Neural cell (in vitro differentiated cells): ENCODE measurements at regions not wholly inside any gene's neighbourhood (a gene's known extent, or its start where the extent isn't known, plus 50 kb on each side); places are given as distances from the start of the nearest gene placed in this dataset.

Experiments
- H2AFZ ChIP-seq: fragments of 200-600, 300-800 bp; sonication (generic), shearing (Covaris generic); 2 replicates; pipeline ENCODE4 v1.6.0; 2014; ENCODE audit warnings: low read depth, mild to moderate bottlenecking, antibody characterized with exemption, low read length, moderate library complexity
- H3F3A ChIP-seq: fragments of 200-600 bp; shearing (Covaris generic); 2 replicates; pipeline ENCODE4 v1.6.1; 2016; ENCODE audit warnings: mild to moderate bottlenecking, moderate library complexity, mixed read lengths, antibody characterized with exemption, low read length; ENCODE audit not compliant: insufficient read depth, poor library complexity, severe bottlenecking
- H3K27ac ChIP-seq: fragments of 200-600, 300-800 bp; sonication (generic), shearing (Covaris generic); 2 replicates; pipeline ENCODE4 v1.5.1; 2014; ENCODE audit warnings: mild to moderate bottlenecking, low read length, moderate library complexity
- H3K27me3 ChIP-seq: fragments of 300-800, 200-600 bp; sonication (generic), shearing (Covaris generic); 2 replicates; pipeline ENCODE4 v1.6.0; 2014; ENCODE audit warnings: mild to moderate bottlenecking, low read depth, low read length, moderate library complexity; ENCODE audit not compliant: insufficient read depth
- H3K36me3 ChIP-seq: fragments of 300-800, 200-600 bp; sonication (generic), shearing (Covaris generic); 2 replicates; pipeline ENCODE4 v1.5.1; 2014; ENCODE audit warnings: mild to moderate bottlenecking, antibody characterized with exemption, low read length, moderate library complexity; ENCODE audit not compliant: insufficient read depth
- H3K4me2 ChIP-seq: fragments of 300-800, 200-600 bp; sonication (generic), shearing (Covaris generic); 2 replicates; pipeline ENCODE4 v1.6.0; 2014; ENCODE audit warnings: mild to moderate bottlenecking, low read length
- H3K4me3 ChIP-seq: fragments of 300-800, 200-600 bp; sonication (generic), shearing (Covaris generic); 2 replicates; pipeline ENCODE4 v1.5.1; 2014; ENCODE audit warnings: mild to moderate bottlenecking, low read length, moderate library complexity
- H3K79me2 ChIP-seq: fragments of 200-600 bp; shearing (Covaris generic); replicated peaks from 2 replicates; pipeline ENCODE4 v1.6.0; 2014; ENCODE audit warnings: mild to moderate bottlenecking, low read length, moderate library complexity; ENCODE audit not compliant: insufficient read depth
- H3K9ac ChIP-seq: fragments of 300-800, 200-600 bp; sonication (generic), shearing (Covaris generic); 2 replicates; pipeline ENCODE4 v1.6.1; 2016; ENCODE audit warnings: mild to moderate bottlenecking, low read length, mixed read lengths
- H3K9me2 ChIP-seq: fragments of 200-600 bp; shearing (Covaris generic); 2 replicates; pipeline ENCODE4 v1.6.1; 2016; ENCODE audit warnings: mild to moderate bottlenecking, low read length, mixed read lengths; ENCODE audit not compliant: insufficient read depth
- H3K9me3 ChIP-seq: fragments of 200-600, 300-800 bp; sonication (generic), shearing (Covaris generic); 2 replicates; pipeline ENCODE4 v1.6.1; 2016; ENCODE audit warnings: mild to moderate bottlenecking, mixed run types, low read length, moderate library complexity, mixed read lengths
- H4K20me1 ChIP-seq: fragments of 200-600 bp; shearing (Covaris generic); 2 replicates; pipeline ENCODE4 v1.6.1; 2016; ENCODE audit warnings: mild to moderate bottlenecking, mixed run types; ENCODE audit not compliant: insufficient read depth
- EP300 ChIP-seq: fragments of 450-650 bp; conservative IDR thresholded peaks from 2 replicates; pipeline ENCODE4 v1.6.1; 2014; ENCODE audit warnings: antibody characterized with exemption, mild to moderate bottlenecking, moderate library complexity; ENCODE audit not compliant: poor library complexity, severe bottlenecking
- EZH2 ChIP-seq: fragments of 200-600, 300-800 bp; shearing (Covaris generic), sonication (generic); IDR thresholded peaks from 2 replicates; pipeline ENCODE4 v1.6.1; 2014; ENCODE audit warnings: antibody characterized with exemption, low read length, borderline replicate concordance, mild to moderate bottlenecking; ENCODE audit not compliant: insufficient read depth, poor library complexity, severe bottlenecking
- MXI1 ChIP-seq: fragments of 450-650 bp; conservative IDR thresholded peaks from 2 replicates; pipeline ENCODE4 v1.6.1; 2014; ENCODE audit warnings: antibody characterized with exemption, mild to moderate bottlenecking; ENCODE audit not compliant: poor library complexity, severe bottlenecking
- POLR2AphosphoS5 ChIP-seq: IDR thresholded peaks from 2 replicates; pipeline ENCODE4 v1.6.1; 2012
- RAD21 ChIP-seq: fragments of 450-650 bp; conservative IDR thresholded peaks from 2 replicates; pipeline ENCODE4 v1.6.1; 2014; ENCODE audit warnings: antibody characterized with exemption, mild to moderate bottlenecking, moderate library complexity
- SMC3 ChIP-seq: fragments of 450-650 bp; conservative IDR thresholded peaks from 2 replicates; pipeline ENCODE4 v1.6.1; 2014; ENCODE audit warnings: antibody characterized with exemption, mild to moderate bottlenecking, moderate library complexity; ENCODE audit not compliant: poor library complexity
- TAF1 ChIP-seq: IDR thresholded peaks from 2 replicates; pipeline ENCODE4 v1.6.1; 2012; ENCODE audit warnings: low read depth
- TF ChIP-seq, protein P1 (sequence below): IDR thresholded peaks from 2 replicates; pipeline ENCODE4 v1.6.1; 2012; ENCODE audit warnings: borderline replicate concordance
- TF ChIP-seq, protein P2 (sequence below): fragments of 450-650 bp; IDR thresholded peaks from 2 replicates; pipeline ENCODE4 v1.5.1; 2014; ENCODE audit warnings: antibody characterized with exemption, mild to moderate bottlenecking, moderate library complexity; ENCODE audit not compliant: poor library complexity, severe bottlenecking

DNA sequence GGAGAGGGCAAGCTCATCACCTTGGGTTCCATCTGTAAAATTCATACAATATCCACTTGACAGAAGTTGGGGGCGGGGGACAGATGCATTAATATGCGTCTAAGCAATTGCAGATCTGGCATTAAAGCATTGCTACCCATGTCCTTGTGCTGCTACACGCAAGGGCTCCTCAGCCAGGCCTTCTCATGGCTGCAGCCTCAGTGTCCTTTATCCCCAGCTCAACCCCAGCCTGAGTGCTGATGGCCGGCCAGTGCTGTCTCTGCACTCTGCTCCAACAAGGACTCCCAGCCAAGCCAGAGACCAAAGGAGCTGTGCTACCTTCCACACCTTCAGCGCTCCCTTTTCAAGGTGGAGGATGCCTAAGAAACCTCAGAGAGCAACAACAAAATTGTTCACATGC is 188.5 kb upstream of the STXBP5 start:
- Histone ChIP-seq H3F3A (no peaks in the 10 kb centered on the region), H2AFZ (no peak overlapping the region), H4K20me1 (no peaks in the 10 kb centered on the region), H3K27me3 (no peaks in the 10 kb centered on the region), H3K79me2 (no peaks in the 10 kb centered on the region), H3K9me2 (no peaks in the 10 kb centered on the region), H3K9ac (no peak overlapping the region), H3K27ac (no peak overlapping the region), H3K4me2 (no peak overlapping the region), H3K4me3 (no peak overlapping the region), H3K9me3 (no peaks in the 10 kb centered on the region), H3K36me3 (no peaks in the 10 kb centered on the region)
- TF ChIP-seq MXI1: no peak
- TF ChIP-seq EZH2: no peak
- TF ChIP-seq POLR2AphosphoS5: no peak
- no peak for TF ChIP-seq SMC3
- TF ChIP-seq, protein P1, sequence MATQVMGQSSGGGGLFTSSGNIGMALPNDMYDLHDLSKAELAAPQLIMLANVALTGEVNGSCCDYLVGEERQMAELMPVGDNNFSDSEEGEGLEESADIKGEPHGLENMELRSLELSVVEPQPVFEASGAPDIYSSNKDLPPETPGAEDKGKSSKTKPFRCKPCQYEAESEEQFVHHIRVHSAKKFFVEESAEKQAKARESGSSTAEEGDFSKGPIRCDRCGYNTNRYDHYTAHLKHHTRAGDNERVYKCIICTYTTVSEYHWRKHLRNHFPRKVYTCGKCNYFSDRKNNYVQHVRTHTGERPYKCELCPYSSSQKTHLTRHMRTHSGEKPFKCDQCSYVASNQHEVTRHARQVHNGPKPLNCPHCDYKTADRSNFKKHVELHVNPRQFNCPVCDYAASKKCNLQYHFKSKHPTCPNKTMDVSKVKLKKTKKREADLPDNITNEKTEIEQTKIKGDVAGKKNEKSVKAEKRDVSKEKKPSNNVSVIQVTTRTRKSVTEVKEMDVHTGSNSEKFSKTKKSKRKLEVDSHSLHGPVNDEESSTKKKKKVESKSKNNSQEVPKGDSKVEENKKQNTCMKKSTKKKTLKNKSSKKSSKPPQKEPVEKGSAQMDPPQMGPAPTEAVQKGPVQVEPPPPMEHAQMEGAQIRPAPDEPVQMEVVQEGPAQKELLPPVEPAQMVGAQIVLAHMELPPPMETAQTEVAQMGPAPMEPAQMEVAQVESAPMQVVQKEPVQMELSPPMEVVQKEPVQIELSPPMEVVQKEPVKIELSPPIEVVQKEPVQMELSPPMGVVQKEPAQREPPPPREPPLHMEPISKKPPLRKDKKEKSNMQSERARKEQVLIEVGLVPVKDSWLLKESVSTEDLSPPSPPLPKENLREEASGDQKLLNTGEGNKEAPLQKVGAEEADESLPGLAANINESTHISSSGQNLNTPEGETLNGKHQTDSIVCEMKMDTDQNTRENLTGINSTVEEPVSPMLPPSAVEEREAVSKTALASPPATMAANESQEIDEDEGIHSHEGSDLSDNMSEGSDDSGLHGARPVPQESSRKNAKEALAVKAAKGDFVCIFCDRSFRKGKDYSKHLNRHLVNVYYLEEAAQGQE: no peak
- TF ChIP-seq TAF1: no peak
- TF ChIP-seq RAD21: no peak
- TF ChIP-seq EP300: no peak
- TF ChIP-seq, protein P2, sequence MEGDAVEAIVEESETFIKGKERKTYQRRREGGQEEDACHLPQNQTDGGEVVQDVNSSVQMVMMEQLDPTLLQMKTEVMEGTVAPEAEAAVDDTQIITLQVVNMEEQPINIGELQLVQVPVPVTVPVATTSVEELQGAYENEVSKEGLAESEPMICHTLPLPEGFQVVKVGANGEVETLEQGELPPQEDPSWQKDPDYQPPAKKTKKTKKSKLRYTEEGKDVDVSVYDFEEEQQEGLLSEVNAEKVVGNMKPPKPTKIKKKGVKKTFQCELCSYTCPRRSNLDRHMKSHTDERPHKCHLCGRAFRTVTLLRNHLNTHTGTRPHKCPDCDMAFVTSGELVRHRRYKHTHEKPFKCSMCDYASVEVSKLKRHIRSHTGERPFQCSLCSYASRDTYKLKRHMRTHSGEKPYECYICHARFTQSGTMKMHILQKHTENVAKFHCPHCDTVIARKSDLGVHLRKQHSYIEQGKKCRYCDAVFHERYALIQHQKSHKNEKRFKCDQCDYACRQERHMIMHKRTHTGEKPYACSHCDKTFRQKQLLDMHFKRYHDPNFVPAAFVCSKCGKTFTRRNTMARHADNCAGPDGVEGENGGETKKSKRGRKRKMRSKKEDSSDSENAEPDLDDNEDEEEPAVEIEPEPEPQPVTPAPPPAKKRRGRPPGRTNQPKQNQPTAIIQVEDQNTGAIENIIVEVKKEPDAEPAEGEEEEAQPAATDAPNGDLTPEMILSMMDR: no peak

DNA sequence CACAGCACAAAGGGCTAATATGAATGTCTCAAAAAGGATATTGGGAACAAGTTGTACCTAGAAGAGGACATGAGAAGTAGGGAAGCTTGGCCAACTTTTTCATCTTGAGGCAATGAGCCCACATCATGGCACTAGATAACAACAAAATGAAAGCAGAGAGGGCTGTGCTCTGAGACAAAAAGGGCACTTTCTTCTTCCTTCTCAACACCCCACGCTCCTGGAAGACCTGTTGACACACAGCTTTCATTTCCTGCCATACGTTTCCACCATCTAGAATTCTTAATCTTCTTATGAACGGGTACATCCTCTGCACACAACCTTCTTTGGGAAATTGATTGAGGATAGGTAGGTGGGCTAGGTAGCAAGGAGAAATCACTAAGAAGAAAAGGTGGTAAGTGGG is 187.8 kb upstream of the STXBP5 start:
- Histone ChIP-seq H3K27ac (no peak overlapping the region), H3K9ac (no peak overlapping the region), H3K9me2 (no peaks in the 10 kb centered on the region), H3F3A (no peaks in the 10 kb centered on the region), H3K27me3 (no peaks in the 10 kb centered on the region), H4K20me1 (no peaks in the 10 kb centered on the region), H2AFZ (no peak overlapping the region), H3K36me3 (no peaks in the 10 kb centered on the region), H3K4me2 (no peak overlapping the region), H3K79me2 (no peaks in the 10 kb centered on the region), H3K9me3 (no peaks in the 10 kb centered on the region), H3K4me3 (no peak overlapping the region)
- TF ChIP-seq, protein P1: no peak
- TF ChIP-seq, protein P2: no peak
- no peak for TF ChIP-seq TAF1
- TF ChIP-seq SMC3: no peak
- no peak for TF ChIP-seq MXI1
- TF ChIP-seq EP300: no peak
- TF ChIP-seq POLR2AphosphoS5: no peak
- no peak for TF ChIP-seq RAD21
- no peak for TF ChIP-seq EZH2
